ENCODE measurements at regions not wholly inside any gene's neighbourhood (a gene's known extent, or its start where the extent isn't known, plus 50 kb on each side); places are given as distances from the start of the nearest gene placed in this dataset.

DNA sequence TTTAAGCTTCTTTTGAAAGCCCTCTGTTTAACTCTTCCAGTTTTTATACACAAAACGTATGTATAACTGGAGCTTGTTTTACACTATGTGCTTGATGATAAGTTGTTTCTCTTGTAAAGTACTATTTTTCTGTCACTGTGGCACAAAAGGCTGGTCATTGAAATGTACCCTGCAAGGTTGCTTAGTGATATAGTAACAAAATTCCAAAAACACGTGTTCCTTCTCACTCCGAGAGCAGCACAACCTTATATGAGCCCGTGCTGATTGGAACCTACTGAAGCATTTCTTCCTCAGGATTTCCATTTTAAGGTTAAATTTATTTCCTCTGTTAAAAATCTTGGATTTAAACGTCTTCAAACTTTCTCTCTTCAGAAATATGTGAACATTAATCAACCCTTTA is 772.9 kb upstream of the TENM3 start:
- Histone ChIP-seq H3K27ac (no peak overlapping the region), H3K4me3 (no peak overlapping the region), H3K27me3 (no peaks in the 10 kb centered on the region), H3K36me3 (no peaks in the 10 kb centered on the region), H3K9me3 (no peaks in the 10 kb centered on the region), H3K4me1 (no peaks in the 10 kb centered on the region)
- ATAC-seq (no peak), DNase-seq (no peak)
- no peak for TF ChIP-seq POLR2A (IDR thresholded peaks at IDR 0.05)
- 45 to 66% (median 56%) methylated on average over 5 of the region's 5 CpGs for WGBS, 4 donors
- intact Hi-C loops (cut with DNase I), result no loop called here

DNA sequence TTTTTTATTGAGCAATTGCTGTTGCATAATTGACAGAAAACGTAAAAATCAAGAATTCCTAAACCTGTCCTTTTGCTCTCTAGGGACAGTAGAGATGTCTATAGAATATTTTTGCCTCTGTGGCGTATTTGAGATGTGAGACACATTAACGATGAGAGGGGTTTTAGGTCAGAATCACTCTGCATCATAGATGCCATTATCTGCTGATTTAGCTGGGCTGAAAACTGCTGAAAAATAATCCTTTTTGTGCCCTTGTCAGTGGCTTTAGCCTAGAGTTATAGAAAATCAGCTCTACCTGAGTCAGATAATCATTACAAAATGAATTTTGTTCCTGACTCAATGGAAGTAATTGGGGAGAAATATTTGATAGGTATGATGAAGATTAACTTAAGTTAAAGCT is 767.8 kb upstream of the TENM3 start:
- no peak for TF ChIP-seq POLR2A (IDR thresholded peaks at IDR 0.05)
- TF ChIP-seq, protein P1, sequence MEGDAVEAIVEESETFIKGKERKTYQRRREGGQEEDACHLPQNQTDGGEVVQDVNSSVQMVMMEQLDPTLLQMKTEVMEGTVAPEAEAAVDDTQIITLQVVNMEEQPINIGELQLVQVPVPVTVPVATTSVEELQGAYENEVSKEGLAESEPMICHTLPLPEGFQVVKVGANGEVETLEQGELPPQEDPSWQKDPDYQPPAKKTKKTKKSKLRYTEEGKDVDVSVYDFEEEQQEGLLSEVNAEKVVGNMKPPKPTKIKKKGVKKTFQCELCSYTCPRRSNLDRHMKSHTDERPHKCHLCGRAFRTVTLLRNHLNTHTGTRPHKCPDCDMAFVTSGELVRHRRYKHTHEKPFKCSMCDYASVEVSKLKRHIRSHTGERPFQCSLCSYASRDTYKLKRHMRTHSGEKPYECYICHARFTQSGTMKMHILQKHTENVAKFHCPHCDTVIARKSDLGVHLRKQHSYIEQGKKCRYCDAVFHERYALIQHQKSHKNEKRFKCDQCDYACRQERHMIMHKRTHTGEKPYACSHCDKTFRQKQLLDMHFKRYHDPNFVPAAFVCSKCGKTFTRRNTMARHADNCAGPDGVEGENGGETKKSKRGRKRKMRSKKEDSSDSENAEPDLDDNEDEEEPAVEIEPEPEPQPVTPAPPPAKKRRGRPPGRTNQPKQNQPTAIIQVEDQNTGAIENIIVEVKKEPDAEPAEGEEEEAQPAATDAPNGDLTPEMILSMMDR (IDR thresholded peaks at IDR 0.05), result no peak

DNA sequence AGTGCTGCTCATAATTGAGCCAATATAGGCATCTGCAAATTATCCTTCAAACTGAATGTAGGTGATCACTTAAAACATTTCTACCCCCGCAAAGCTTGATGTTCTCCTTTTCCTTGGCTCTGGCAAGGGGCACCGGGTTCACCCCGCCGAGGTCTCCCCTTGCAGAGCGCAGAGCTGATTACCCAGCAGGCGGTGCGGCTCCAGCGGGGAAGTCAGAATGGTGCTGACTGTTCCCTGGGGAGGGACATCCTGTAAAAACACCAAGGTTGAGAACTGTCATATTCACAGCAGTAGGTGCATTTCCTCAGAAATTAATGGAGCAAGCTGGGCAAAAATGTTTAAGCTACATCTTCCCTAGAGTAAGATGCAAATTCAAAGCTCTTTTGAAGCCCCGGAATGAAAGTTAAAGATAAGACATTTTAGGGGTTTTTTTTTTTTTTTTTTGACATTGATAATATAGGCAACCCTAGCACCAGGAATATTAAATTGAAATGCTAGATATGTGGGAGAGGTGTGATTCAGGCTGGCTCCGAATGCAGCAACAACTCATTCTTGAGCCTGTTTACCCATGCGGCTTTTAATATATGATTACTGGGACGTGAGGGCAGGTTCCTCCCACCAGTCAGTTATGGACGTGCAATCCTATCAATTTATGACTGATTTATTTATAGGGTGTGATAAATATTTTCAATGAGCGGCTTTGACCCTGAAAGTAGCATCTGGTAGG is 767.3 kb upstream of the TENM3 start:
- intact Hi-C loops (cut with DNase I), result no loop called here
- 25 to 45% (median 31%) methylated on average over 14 of the region's 14 CpGs for WGBS, 4 donors
- peak overlapping the region in 7 of 12 donors; percentile 18 to 34 (median 27) for H3K4me3 ChIP-seq

More for the DNA sequence above, 767.8 kb upstream of the TENM3 start:
- WGBS, 4 donors, result 65 to 75% (median 70%) methylated on average over 3 of the region's 3 CpGs
- H3K4me3 ChIP-seq, result peak overlapping the region in 7 of 12 donors; percentile 18 to 34 (median 27)
- DNase-seq (no peak), ATAC-seq (no peak)
- no peaks in the 10 kb centered on the region for H3K36me3 ChIP-seq
- intact Hi-C loops (cut with DNase I), result no loop called here
- H3K9me3 ChIP-seq, result no peaks in the 10 kb centered on the region
- no peaks in the 10 kb centered on the region for H3K27me3 ChIP-seq
- H3K4me1 ChIP-seq, result no peaks in the 10 kb centered on the region
- H3K27ac ChIP-seq, result no peak overlapping the region

DNA sequence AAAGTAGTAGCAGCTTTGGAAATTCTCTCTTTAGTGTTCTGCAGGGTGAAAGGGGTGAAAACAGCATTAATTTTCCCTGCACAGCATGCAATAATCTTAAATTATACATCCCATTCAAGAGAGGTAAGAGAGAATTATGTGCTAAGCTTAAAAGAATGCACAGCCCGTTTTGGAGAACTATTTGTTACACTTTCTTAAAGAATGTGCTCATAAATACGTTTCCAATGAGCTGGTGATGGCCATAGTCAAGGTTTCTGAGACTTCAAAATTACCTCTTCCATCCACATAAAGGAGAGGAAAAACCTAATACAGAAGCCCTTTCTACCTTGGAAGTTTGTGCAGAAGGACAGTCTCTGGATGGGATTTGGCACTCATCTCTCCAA is 766.7 kb upstream of the TENM3 start:
- WGBS, 4 donors, result 43 to 56% (median 51%) methylated on average over 2 of the region's 2 CpGs
- H3K4me3 ChIP-seq, result no peak overlapping the region
- H3K27ac ChIP-seq, result no peak overlapping the region
- DNase-seq, result no peak
- ATAC-seq, result no peak
- no peaks in the 10 kb centered on the region for H3K4me1 ChIP-seq
- TF ChIP-seq, protein P1 (IDR thresholded peaks at IDR 0.05), result no peak
- no peaks in the 10 kb centered on the region for H3K9me3 ChIP-seq
- no peaks in the 10 kb centered on the region for H3K27me3 ChIP-seq
- intact Hi-C loops (cut with DNase I), result no loop called here
- H3K36me3 ChIP-seq, result no peaks in the 10 kb centered on the region

More for the DNA sequence above, 767.3 kb upstream of the TENM3 start:
- no peak for TF ChIP-seq POLR2A (IDR thresholded peaks at IDR 0.05)
- TF ChIP-seq, protein P1 (IDR thresholded peaks at IDR 0.05), result no peak
- H3K27me3 ChIP-seq, result no peaks in the 10 kb centered on the region
- ATAC-seq (peak in 3 of 4 donors; percentile 72 to 88 (median 76)), DNase-seq (peak in 4 of 5 donors; percentile 14 to 55 (median 47))
- no peak overlapping the region for H3K27ac ChIP-seq
- no peaks in the 10 kb centered on the region for H3K4me1 ChIP-seq
- H3K36me3 ChIP-seq, result no peaks in the 10 kb centered on the region
- H3K9me3 ChIP-seq, result no peaks in the 10 kb centered on the region

DNA sequence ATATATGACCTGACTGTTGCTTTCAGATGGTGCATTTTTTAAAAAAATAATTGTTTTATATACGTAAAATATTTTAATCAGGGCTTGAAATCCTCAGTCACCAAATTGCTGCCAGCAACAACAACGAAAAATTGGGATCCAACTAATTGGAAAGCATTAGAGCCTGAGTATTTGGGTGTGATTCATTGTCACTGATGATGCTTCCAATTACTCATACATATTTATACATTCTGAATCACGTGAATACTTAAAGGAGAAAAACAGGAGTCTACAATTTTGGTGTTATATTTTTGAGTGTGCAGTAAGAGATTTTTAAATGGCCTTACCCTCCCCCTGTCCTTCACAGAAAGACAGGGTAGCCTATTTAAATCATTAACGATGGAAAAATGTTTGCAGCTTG is 765.6 kb upstream of the TENM3 start:
- intact Hi-C loops (cut with DNase I), result no loop called here
- WGBS, 4 donors, result 69 to 75% (median 72%) methylated on average over 4 of the region's 4 CpGs

More for the DNA sequence above, 765.6 kb upstream of the TENM3 start:
- Histone ChIP-seq H3K27ac (no peak overlapping the region), H3K9me3 (no peaks in the 10 kb centered on the region), H3K27me3 (no peaks in the 10 kb centered on the region), H3K36me3 (no peaks in the 10 kb centered on the region), H3K4me3 (no peak overlapping the region), H3K4me1 (no peaks in the 10 kb centered on the region)
- DNase-seq (no peak), ATAC-seq (no peak)
- TF ChIP-seq, protein P1 (IDR thresholded peaks at IDR 0.05), result no peak
- TF ChIP-seq POLR2A (IDR thresholded peaks at IDR 0.05), result no peak

Measured in heart left ventricle (tissue), 16 donors.